ENCODE measurements at regions not wholly inside any gene's neighbourhood (a gene's known extent, or its start where the extent isn't known, plus 50 kb on each side); places are given as distances from the start of the nearest gene placed in this dataset.

GRCh38 chr11:16456366-16456765 is 100.0 kb upstream of the SOX6 start:
- Histone ChIP-seq H3K36me3 (ENCODE audit: control insufficient read depth, insufficient read depth, low read length) (no peaks in the 10 kb centered on the region), H3K9ac (ENCODE audit: low read depth, low read length) (no peak overlapping the region), H3K27me3 (ENCODE audit: control insufficient read depth, insufficient read depth, low read length) (no peaks in the 10 kb centered on the region), H3K4me1 (ENCODE audit: control insufficient read depth, insufficient read depth, low read length) (no peaks in the 10 kb centered on the region), H3K4me3 (ENCODE audit: low read depth, low read length) (no peak overlapping the region), H3K9me3 (ENCODE audit: control insufficient read depth, insufficient read depth, low read length) (no peaks in the 10 kb centered on the region)

GRCh38 chr11:16454289-16454863 is 98.0 kb upstream of the SOX6 start:
- Histone ChIP-seq H3K4me3 (ENCODE audit: low read depth, low read length) (no peak overlapping the region), H3K9ac (ENCODE audit: low read depth, low read length) (no peak overlapping the region), H3K9me3 (ENCODE audit: control insufficient read depth, insufficient read depth, low read length) (no peaks in the 10 kb centered on the region), H3K27me3 (ENCODE audit: control insufficient read depth, insufficient read depth, low read length) (no peaks in the 10 kb centered on the region), H3K36me3 (ENCODE audit: control insufficient read depth, insufficient read depth, low read length) (no peaks in the 10 kb centered on the region), H3K4me1 (ENCODE audit: control insufficient read depth, insufficient read depth, low read length) (no peaks in the 10 kb centered on the region)

- Histone ChIP-seq H3K4me1 (ENCODE audit: control insufficient read depth, insufficient read depth, low read length) (no peaks in the 10 kb centered on the region), H3K9ac (ENCODE audit: low read depth, low read length) (no peak overlapping the region), H3K27me3 (ENCODE audit: control insufficient read depth, insufficient read depth, low read length) (peaks cover 2% of the 10 kb centered on the region), H3K36me3 (ENCODE audit: control insufficient read depth, insufficient read depth, low read length) (no peaks in the 10 kb centered on the region), H3K4me3 (ENCODE audit: low read depth, low read length) (no peak overlapping the region), H3K9me3 (ENCODE audit: control insufficient read depth, insufficient read depth, low read length) (no peaks in the 10 kb centered on the region)
These were observed 91.9 kb upstream of the SOX6 start for GRCh38 chr11:16448123-16448717.

- Histone ChIP-seq H3K9ac (ENCODE audit: low read depth, low read length) (no peak overlapping the region), H3K27me3 (ENCODE audit: control insufficient read depth, insufficient read depth, low read length) (no peaks in the 10 kb centered on the region), H3K9me3 (ENCODE audit: control insufficient read depth, insufficient read depth, low read length) (no peaks in the 10 kb centered on the region)
These were observed 85.1 kb upstream of the SOX6 start for GRCh38 chr11:16441461-16441860.

GRCh38 chr11:16440136-16440535 is 83.8 kb upstream of the SOX6 start:
- H3K4me3 ChIP-seq (ENCODE audit: low read depth, low read length): no peak overlapping the region
- H3K36me3 ChIP-seq (ENCODE audit: control insufficient read depth, insufficient read depth, low read length): no peaks in the 10 kb centered on the region
- H3K27me3 ChIP-seq (ENCODE audit: control insufficient read depth, insufficient read depth, low read length): no peaks in the 10 kb centered on the region
- no peak overlapping the region for H3K9ac ChIP-seq (ENCODE audit: low read depth, low read length)
- no peaks in the 10 kb centered on the region for H3K4me1 ChIP-seq (ENCODE audit: control insufficient read depth, insufficient read depth, low read length)
- H3K9me3 ChIP-seq (ENCODE audit: control insufficient read depth, insufficient read depth, low read length): no peaks in the 10 kb centered on the region

More at GRCh38 chr11:16441461-16441860, 85.1 kb upstream of the SOX6 start:
- Histone ChIP-seq H3K36me3 (ENCODE audit: control insufficient read depth, insufficient read depth, low read length) (no peaks in the 10 kb centered on the region), H3K4me1 (ENCODE audit: control insufficient read depth, insufficient read depth, low read length) (no peaks in the 10 kb centered on the region), H3K4me3 (ENCODE audit: low read depth, low read length) (no peak overlapping the region)

- Histone ChIP-seq H3K4me3 (ENCODE audit: low read depth, low read length) (no peak overlapping the region), H3K9me3 (ENCODE audit: control insufficient read depth, insufficient read depth, low read length) (no peaks in the 10 kb centered on the region), H3K4me1 (ENCODE audit: control insufficient read depth, insufficient read depth, low read length) (no peaks in the 10 kb centered on the region), H3K36me3 (ENCODE audit: control insufficient read depth, insufficient read depth, low read length) (no peaks in the 10 kb centered on the region), H3K9ac (ENCODE audit: low read depth, low read length) (no peak overlapping the region), H3K27me3 (ENCODE audit: control insufficient read depth, insufficient read depth, low read length) (no peaks in the 10 kb centered on the region)
These were observed 77.7 kb upstream of the SOX6 start for GRCh38 chr11:16434036-16434435.

GRCh38 chr11:16430674-16431073 is 74.3 kb upstream of the SOX6 start:
- Histone ChIP-seq H3K27me3 (ENCODE audit: control insufficient read depth, insufficient read depth, low read length) (no peaks in the 10 kb centered on the region), H3K4me3 (ENCODE audit: low read depth, low read length) (no peak overlapping the region), H3K9ac (ENCODE audit: low read depth, low read length) (no peak overlapping the region), H3K36me3 (ENCODE audit: control insufficient read depth, insufficient read depth, low read length) (no peaks in the 10 kb centered on the region), H3K9me3 (ENCODE audit: control insufficient read depth, insufficient read depth, low read length) (no peaks in the 10 kb centered on the region), H3K4me1 (ENCODE audit: control insufficient read depth, insufficient read depth, low read length) (no peaks in the 10 kb centered on the region)

- Histone ChIP-seq H3K4me3 (ENCODE audit: low read depth, low read length) (no peak overlapping the region), H3K9ac (ENCODE audit: low read depth, low read length) (no peak overlapping the region), H3K9me3 (ENCODE audit: control insufficient read depth, insufficient read depth, low read length) (no peaks in the 10 kb centered on the region), H3K36me3 (ENCODE audit: control insufficient read depth, insufficient read depth, low read length) (no peaks in the 10 kb centered on the region), H3K4me1 (ENCODE audit: control insufficient read depth, insufficient read depth, low read length) (no peaks in the 10 kb centered on the region), H3K27me3 (ENCODE audit: control insufficient read depth, insufficient read depth, low read length) (peaks cover 4% of the 10 kb centered on the region)
These were observed 65.5 kb upstream of the SOX6 start for GRCh38 chr11:16421826-16422225.

GRCh38 chr11:16418428-16419097 is 62.2 kb upstream of the SOX6 start:
- Histone ChIP-seq H3K36me3 (ENCODE audit: control insufficient read depth, insufficient read depth, low read length) (no peaks in the 10 kb centered on the region), H3K9ac (ENCODE audit: low read depth, low read length) (no peak overlapping the region), H3K27me3 (ENCODE audit: control insufficient read depth, insufficient read depth, low read length) (peaks cover 10% of the 10 kb centered on the region), H3K4me3 (ENCODE audit: low read depth, low read length) (no peak overlapping the region), H3K4me1 (ENCODE audit: control insufficient read depth, insufficient read depth, low read length) (no peaks in the 10 kb centered on the region), H3K9me3 (ENCODE audit: control insufficient read depth, insufficient read depth, low read length) (no peaks in the 10 kb centered on the region)

GRCh38 chr11:16412525-16413172 is 56.3 kb upstream of the SOX6 start:
- peaks cover 46% of the 10 kb centered on the region for H3K27me3 ChIP-seq (ENCODE audit: control insufficient read depth, insufficient read depth, low read length)
- H3K4me3 ChIP-seq (ENCODE audit: low read depth, low read length): no peak overlapping the region
- no peaks in the 10 kb centered on the region for H3K4me1 ChIP-seq (ENCODE audit: control insufficient read depth, insufficient read depth, low read length)
- H3K9me3 ChIP-seq (ENCODE audit: control insufficient read depth, insufficient read depth, low read length): no peaks in the 10 kb centered on the region
- H3K9ac ChIP-seq (ENCODE audit: low read depth, low read length): no peak overlapping the region
- H3K36me3 ChIP-seq (ENCODE audit: control insufficient read depth, insufficient read depth, low read length): no peaks in the 10 kb centered on the region

- Histone ChIP-seq H3K4me3 (ENCODE audit: low read depth, low read length) (no peak overlapping the region), H3K9ac (ENCODE audit: low read depth, low read length) (no peak overlapping the region), H3K27me3 (ENCODE audit: control insufficient read depth, insufficient read depth, low read length) (peaks cover 59% of the 10 kb centered on the region), H3K36me3 (ENCODE audit: control insufficient read depth, insufficient read depth, low read length) (no peaks in the 10 kb centered on the region), H3K9me3 (ENCODE audit: control insufficient read depth, insufficient read depth, low read length) (no peaks in the 10 kb centered on the region), H3K4me1 (ENCODE audit: control insufficient read depth, insufficient read depth, low read length) (no peaks in the 10 kb centered on the region)
These were observed 54.1 kb upstream of the SOX6 start for GRCh38 chr11:16410479-16410878.

GRCh38 chr11:16408619-16409018 is 52.3 kb upstream of the SOX6 start:
- Histone ChIP-seq H3K4me3 (ENCODE audit: low read depth, low read length) (no peak overlapping the region), H3K27me3 (ENCODE audit: control insufficient read depth, insufficient read depth, low read length) (peaks cover 77% of the 10 kb centered on the region), H3K4me1 (ENCODE audit: control insufficient read depth, insufficient read depth, low read length) (peaks cover 11% of the 10 kb centered on the region), H3K9me3 (ENCODE audit: control insufficient read depth, insufficient read depth, low read length) (no peaks in the 10 kb centered on the region), H3K36me3 (ENCODE audit: control insufficient read depth, insufficient read depth, low read length) (no peaks in the 10 kb centered on the region), H3K9ac (ENCODE audit: low read depth, low read length) (no peak overlapping the region)

Data from iPS-15b (cell line).